Uterus (tissue), 3 donors: ENCODE measurements at regions not wholly inside any gene's neighbourhood (a gene's known extent, or its start where the extent isn't known, plus 50 kb on each side); places are given as distances from the start of the nearest gene placed in this dataset.

ENCODE experiments used
- DNase-seq, 2 donors: peaks; one replicate each; pipeline ENCODE4 v3.0.0-alpha.2; 2019 to 2020
- H3K27ac ChIP-seq, 2 donors: fragments of 200-600 bp; sonication (generic); 1 replicate in 1 of 2; 2 replicates in 1 of 2; pipeline ENCODE4 v1.5.1; 2016 to 2018
- H3K27me3 ChIP-seq, 2 donors: fragments of 200-600 bp; sonication (generic); one replicate each; pipeline ENCODE4 v1.5.1; 2018 to 2019; ENCODE audit warnings: control low read depth in 1 of 2
- H3K36me3 ChIP-seq, 2 donors: fragments of 200-600 bp; sonication (generic); one replicate each; pipeline ENCODE4 v1.5.1; 2019; ENCODE audit warnings: control low read depth in 1 of 2
- H3K4me1 ChIP-seq, 2 donors: fragments of 200-600 bp; sonication (generic); one replicate each; pipeline ENCODE4 v1.5.1; 2018 to 2019; ENCODE audit warnings: control low read depth in 1 of 2
- H3K4me3 ChIP-seq, 2 donors: fragments of 200-600 bp; sonication (generic); 1 replicate in 1 of 2; 2 replicates in 1 of 2; pipeline ENCODE4 v1.5.1; 2018 to 2019; ENCODE audit warnings: mild to moderate bottlenecking in 1 of 2
- H3K9me3 ChIP-seq, 2 donors: fragments of 200-600 bp; sonication (generic); one replicate each; pipeline ENCODE4 v1.5.1; 2019; ENCODE audit warnings: control low read depth in 1 of 2
- POLR2A ChIP-seq, 2 donors: fragments of 450-650 bp; IDR thresholded peaks; one replicate each; pipeline ENCODE4 v1.6.1; 2016; ENCODE audit warnings: antibody characterized with exemption in 2 of 2, mild to moderate bottlenecking in 1 of 2, moderate library complexity in 1 of 2
- intact Hi-C: fragments of 100-400 bp; cut with DNase I; formaldehyde crosslinking; loops from one replicate; pipeline ENCODE4 v1.15.1; 2023; ENCODE audit warnings: low total_unique reads
- TF ChIP-seq, protein P1 (sequence below), 4 experiments: fragments of 200-600 bp in 2 of 4; fragments of 450-650 bp in 2 of 4; sonication (generic) in 2 of 4; IDR thresholded peaks; one replicate each; pipeline ENCODE4 v1.5.1; 2016 to 2019; ENCODE audit warnings: antibody characterized with exemption in 4 of 4, mild to moderate bottlenecking in 2 of 4, moderate library complexity in 1 of 4
- donor health status: DM: yes; HTN: yes; CAD: no.

- Histone ChIP-seq H3K4me1 (no peaks in the 10 kb centered on the region), H3K27ac (no peak overlapping the region), H3K9me3 (no peaks in the 10 kb centered on the region), H3K27me3 (no peaks in the 10 kb centered on the region), H3K4me3 (no peak overlapping the region), H3K36me3 (no peaks in the 10 kb centered on the region)
- intact Hi-C loops = no loop called here
- DNase-seq = no peak
- no peak for TF ChIP-seq POLR2A (IDR thresholded peaks at IDR 0.05)
- TF ChIP-seq, protein P1, sequence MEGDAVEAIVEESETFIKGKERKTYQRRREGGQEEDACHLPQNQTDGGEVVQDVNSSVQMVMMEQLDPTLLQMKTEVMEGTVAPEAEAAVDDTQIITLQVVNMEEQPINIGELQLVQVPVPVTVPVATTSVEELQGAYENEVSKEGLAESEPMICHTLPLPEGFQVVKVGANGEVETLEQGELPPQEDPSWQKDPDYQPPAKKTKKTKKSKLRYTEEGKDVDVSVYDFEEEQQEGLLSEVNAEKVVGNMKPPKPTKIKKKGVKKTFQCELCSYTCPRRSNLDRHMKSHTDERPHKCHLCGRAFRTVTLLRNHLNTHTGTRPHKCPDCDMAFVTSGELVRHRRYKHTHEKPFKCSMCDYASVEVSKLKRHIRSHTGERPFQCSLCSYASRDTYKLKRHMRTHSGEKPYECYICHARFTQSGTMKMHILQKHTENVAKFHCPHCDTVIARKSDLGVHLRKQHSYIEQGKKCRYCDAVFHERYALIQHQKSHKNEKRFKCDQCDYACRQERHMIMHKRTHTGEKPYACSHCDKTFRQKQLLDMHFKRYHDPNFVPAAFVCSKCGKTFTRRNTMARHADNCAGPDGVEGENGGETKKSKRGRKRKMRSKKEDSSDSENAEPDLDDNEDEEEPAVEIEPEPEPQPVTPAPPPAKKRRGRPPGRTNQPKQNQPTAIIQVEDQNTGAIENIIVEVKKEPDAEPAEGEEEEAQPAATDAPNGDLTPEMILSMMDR (IDR thresholded peaks at IDR 0.05) = no peak
Observed at GRCh38 chr1:110816945-110817344, 56.0 kb upstream of the CD53 start.

- TF ChIP-seq POLR2A (IDR thresholded peaks at IDR 0.05) = no peak
- TF ChIP-seq, protein P1 (IDR thresholded peaks at IDR 0.05) = no peak
- Histone ChIP-seq H3K36me3 (no peaks in the 10 kb centered on the region), H3K4me3 (no peak overlapping the region), H3K27me3 (no peaks in the 10 kb centered on the region), H3K4me1 (no peaks in the 10 kb centered on the region), H3K9me3 (no peaks in the 10 kb centered on the region), H3K27ac (no peak overlapping the region)
- intact Hi-C loops = no loop called here
- DNase-seq = no peak
Observed at GRCh38 chr1:110811529-110811928, 61.4 kb upstream of the CD53 start.

- H3K4me1 ChIP-seq = no peaks in the 10 kb centered on the region
- H3K27me3 ChIP-seq = no peaks in the 10 kb centered on the region
- intact Hi-C loops = no loop called here
- no peak for DNase-seq
- H3K9me3 ChIP-seq = no peaks in the 10 kb centered on the region
- H3K27ac ChIP-seq = no peak overlapping the region
- H3K4me3 ChIP-seq = no peak overlapping the region
- TF ChIP-seq POLR2A (IDR thresholded peaks at IDR 0.05) = no peak
- TF ChIP-seq, protein P1 (IDR thresholded peaks at IDR 0.05) = no peak
- H3K36me3 ChIP-seq = no peaks in the 10 kb centered on the region
Observed at GRCh38 chr1:110800079-110800478, 72.9 kb upstream of the CD53 start.

GRCh38 chr1:110798691-110799256, 74.2 kb upstream of the CD53 start:
- Histone ChIP-seq H3K4me1 (no peaks in the 10 kb centered on the region), H3K4me3 (no peak overlapping the region), H3K27ac (no peak overlapping the region), H3K36me3 (no peaks in the 10 kb centered on the region), H3K27me3 (no peaks in the 10 kb centered on the region), H3K9me3 (no peaks in the 10 kb centered on the region)
- TF ChIP-seq, protein P1 (IDR thresholded peaks at IDR 0.05) = no peak
- TF ChIP-seq POLR2A (IDR thresholded peaks at IDR 0.05) = no peak
- intact Hi-C loops = no loop called here
- no peak for DNase-seq

DNA sequence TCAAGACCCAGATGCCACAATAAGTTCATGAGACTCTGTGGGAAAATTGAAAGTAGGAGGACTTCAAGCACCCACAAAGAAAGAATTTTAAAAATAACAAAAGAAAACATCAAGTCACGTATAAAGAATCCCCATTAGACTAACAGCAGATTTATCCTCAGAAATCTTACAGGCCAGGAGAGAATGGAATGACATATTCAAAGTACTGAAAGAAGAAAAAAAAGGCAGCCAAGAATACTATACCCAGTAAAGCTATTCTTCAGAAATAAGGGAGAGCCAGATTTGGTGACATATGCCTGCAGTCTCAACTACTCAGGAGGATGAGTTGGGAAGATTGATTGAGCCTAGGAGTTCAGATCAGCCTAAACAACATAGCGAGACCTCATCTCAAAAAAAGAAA, 84.3 kb upstream of the CD53 start:
- Histone ChIP-seq H3K36me3 (no peaks in the 10 kb centered on the region), H3K4me1 (no peaks in the 10 kb centered on the region), H3K4me3 (no peak overlapping the region), H3K27ac (no peak overlapping the region), H3K27me3 (no peaks in the 10 kb centered on the region), H3K9me3 (no peaks in the 10 kb centered on the region)
- intact Hi-C loops = no loop called here
- DNase-seq = no peak
- TF ChIP-seq, protein P1 (IDR thresholded peaks at IDR 0.05) = no peak
- no peak for TF ChIP-seq POLR2A (IDR thresholded peaks at IDR 0.05)
